Activated T-helper 1 cell treated with anti-CD3 and anti-CD28 coated beads, Interleukin-2, amount 50 U/mL, for 16 hours (primary cell): ENCODE measurements at regions not wholly inside any gene's neighbourhood (a gene's known extent, or its start where the extent isn't known, plus 50 kb on each side); places are given as distances from the start of the nearest gene placed in this dataset.
"Not testable (repeated sequence)": the region's sequence is repeated elsewhere in the genome, so short reads cannot be mapped to it uniquely, and the experiment has no call there.

ENCODE experiments used
- DNase-seq, 2 donors: peaks; one replicate each; pipeline ENCODE4 v3.0.0-alpha.2; 2020; ENCODE audit warnings: low read depth in 1 of 2, low spot score in 1 of 2

DNA sequence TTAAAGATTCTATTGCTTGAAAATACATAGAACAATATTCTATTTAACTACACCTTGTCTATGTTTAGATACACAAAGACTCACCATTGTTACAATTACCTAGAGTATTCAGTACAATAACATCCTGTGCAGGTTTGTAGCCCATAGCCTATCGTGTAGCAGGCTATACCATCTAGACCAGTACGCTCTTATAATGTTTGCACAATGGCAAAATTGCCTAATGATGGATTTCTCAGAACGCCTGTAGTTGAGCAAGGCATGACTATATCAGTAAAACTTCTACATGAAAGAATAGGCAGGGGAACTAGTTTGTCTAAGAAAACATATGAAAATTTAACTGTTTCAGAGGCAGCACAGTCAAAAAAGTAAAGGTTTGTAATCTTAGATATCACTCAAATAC is 375.9 kb downstream of the DAD1 start:
- no peak for DNase-seq

DNA sequence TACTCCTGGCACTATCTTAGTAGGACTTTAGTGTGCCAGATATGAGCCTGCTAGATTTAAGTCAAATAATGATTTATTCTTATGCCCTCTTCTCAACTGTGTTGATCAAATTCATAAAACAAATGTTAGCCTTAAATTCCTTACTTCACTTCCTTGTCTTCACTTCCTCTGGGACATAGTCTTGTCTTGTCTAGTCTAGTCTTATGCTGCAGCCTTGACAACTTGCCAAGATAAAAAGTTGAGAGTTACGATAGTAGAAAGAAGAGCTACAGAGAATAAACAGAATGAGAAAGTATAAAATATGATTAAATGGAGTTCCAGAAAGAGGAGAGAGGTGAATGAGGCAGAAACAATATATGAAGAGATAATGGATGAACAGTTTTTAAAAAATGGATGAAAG is 378.1 kb downstream of the DAD1 start:
- no peak for DNase-seq

DNA sequence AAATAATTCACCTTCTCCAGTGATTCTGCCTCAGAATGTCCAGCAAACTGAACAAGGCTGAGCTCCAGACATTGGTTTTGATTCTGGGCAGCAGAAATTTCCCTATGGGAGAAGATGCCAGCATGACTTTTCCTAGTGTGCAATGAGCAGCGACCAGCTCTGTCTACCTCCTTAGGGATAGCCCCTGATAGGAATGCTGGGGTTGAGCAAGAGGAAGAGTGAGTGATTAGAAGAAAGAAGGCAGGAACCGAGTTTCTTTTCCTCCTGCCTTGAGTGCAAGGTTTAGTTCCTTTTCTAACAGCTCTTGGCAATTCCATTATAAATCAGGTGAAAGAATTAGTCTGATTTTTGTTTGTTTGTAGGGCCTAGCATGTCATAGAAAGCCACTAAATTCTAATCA is 379.0 kb downstream of the DAD1 start:
- no peak for DNase-seq

DNA sequence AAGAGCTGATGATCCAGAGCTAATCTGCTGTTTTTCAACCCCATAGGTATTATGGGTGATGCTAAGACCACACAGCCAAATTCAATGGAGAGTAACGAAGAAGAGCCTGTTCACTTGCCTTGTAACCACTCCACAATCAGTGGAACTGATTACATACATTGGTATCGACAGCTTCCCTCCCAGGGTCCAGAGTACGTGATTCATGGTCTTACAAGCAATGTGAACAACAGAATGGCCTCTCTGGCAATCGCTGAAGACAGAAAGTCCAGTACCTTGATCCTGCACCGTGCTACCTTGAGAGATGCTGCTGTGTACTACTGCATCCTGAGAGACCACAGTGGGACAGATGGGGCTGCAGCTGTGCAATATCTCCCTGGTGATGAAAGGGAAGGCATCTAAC is 386.0 kb downstream of the DAD1 start:
- DNase-seq: no peak

DNA sequence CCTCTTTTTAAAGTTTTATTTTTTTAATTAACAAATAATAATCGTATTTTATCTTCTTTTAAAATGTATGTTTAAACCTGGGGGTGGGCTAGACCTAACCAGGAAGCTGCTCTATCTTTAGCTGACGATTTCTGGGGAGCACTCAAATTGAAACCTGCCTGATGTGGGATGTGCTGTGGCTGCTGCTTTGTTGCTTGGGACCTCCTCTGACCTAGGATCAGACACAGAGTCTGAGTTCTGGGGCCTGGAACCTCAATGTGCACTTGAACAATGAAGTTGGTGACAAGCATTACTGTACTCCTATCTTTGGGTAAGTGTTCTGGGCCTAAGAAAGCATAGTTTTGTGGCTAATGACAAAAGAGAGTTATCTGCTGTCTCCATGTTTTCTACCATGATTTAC is 386.7 kb downstream of the DAD1 start:
- DNase-seq: no peak

DNA sequence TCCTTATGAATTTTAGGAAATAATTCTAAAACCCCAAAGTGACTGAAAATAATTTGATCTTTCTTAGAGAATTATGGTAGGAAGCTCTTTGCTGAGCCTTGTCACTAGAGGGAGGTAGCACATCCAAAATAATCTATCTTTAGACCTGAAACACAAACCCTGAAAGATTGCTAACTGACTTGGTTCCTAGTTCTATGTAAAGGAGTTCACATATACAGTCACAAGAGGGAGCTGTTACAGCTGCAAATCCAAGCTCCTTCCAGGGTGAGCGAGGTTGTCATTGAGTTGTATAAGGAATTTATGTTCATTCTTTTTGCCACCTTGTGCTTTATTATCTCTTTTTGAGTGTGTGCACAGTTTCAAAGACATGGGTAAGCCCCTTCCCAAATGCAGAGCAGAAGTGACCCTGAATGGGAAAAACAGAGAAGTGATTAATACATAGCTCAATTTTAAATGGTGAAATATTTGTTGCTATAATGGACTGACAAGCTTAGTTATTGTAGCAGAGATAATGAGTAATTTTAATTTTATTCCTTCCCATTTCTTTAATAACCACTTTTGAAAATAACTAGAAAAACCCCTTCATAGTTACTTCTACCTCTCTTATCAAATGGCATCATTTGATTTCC is 387.9 kb downstream of the DAD1 start:
- DNase-seq: no peak

DNA sequence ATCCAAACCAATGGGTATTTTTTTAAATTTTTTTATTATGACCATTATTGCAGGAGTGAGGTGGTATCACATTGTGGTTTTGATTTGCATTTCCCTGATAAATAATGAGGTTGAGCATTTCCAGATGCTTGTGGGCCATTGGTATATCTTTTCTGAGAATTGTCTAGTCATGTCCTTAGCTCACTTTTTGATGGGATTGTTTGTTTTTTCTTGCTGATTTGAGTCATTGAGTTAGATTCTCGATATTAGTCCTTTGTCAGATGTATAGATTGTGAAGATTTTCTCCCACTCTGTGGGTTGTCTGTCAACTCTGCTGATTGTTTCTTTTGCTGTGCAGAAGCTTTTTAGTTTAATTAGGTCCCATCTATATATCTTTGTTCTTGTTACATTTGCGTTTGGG is 388.9 kb downstream of the DAD1 start:
- not testable (repeated sequence) for DNase-seq

DNA sequence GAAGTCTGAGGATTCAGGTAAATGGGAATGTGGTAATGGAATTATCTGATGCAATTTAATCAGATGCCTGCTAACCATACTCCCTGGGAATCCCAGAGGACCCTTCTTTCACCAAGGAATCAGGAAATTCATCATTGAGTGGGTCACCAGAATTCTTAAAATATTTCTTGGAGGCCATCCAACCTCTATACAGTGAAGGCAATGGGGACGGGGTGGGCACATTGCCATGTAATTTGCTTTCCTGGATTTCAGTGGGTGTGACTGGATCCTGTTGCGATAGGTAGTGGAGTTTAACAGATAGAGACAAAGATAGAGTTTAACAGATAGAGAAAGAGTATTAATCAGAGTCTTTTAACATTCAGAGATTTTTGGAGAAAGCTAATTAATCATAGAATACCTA is 394.4 kb downstream of the DAD1 start:
- no peak for DNase-seq

DNA sequence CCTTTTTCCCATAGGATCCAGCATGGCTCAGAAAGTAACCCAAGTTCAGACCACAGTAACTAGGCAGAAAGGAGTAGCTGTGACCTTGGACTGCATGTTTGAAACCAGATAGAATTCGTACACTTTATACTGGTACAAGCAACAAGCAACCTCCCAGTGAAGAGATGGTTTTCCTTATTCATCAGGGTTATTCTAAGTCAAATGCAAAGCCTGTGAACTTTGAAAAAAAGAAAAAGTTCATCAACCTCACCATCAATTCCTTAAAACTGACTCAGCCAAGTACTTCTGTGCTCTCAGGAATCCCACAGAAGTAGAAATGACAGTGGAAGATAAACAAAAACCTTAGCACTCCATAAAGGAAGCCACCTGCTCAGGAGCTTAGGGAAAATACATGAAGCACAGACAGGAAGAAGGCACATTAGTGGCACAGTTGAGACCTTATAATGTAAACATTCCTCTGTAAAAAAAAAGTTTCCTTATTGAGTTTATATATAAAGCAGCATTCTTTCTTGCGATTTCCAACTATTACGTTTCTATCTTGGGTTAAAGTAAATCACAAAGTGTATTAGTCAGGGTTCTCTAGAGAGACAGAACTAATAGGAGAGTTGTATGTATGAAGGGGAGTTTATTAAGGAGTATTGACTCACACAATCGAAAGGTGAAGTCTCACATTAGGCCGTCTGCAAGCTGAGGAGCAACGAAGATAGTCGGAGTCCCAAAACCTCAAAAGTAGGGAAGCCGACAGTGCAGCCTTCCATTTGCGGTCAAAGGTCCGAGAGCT is 398.4 kb downstream of the DAD1 start:
- no peak for DNase-seq

DNA sequence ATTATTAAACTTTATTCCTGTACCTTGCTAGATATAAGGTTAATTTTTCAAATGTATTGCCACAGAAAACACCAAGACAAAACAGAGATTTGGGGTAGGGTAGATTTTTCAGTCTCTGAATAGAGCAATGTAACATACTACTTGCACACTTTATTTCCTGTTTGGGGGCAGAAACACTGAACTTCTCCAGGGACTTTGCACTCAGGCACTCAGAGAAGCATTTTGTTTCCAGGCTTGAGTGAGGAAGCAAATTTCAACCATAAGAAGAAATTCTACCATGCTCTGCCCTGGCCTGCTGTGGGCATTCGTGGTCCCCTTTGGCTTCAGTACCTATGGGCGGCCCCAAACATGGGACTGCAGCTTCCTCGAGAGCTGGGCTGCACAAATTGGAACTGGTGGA is 399.1 kb downstream of the DAD1 start:
- no peak for DNase-seq

DNA sequence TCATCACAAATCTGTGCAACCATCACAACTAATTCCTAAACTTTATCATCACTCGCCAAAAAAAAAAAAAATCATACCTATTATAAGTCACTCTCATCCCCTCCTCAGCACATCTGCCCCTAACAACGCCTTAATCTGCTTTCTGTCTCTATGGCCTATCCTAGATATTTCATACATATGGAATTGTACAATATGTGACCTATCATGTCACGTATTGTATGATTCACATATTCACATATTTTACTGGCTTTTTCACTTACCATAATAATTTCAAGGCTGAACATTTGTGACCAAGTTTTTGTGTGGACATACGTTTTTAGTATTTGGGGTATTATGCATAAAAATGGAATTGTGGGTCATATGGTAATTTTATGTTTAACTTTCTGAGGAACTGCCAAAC is 400.7 kb downstream of the DAD1 start:
- no peak for DNase-seq

DNA sequence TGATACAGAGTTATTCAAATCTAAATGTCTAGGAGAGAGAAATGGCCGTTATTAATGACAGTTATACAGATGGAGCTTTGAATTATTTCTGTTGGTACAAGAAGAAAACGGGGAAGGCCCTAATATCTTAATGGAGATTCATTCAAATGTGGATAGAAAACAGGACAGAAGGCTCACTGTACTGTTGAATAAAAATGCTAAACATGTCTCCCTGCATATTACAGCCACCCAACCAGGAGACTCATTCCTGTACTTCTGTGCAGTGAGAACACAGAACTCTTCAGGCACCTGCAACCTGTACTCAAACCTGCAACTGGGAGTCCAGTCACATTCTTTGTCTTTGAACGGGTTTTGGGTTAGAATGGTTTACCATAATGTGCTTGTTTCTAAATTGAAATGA is 403.2 kb downstream of the DAD1 start:
- DNase-seq: no peak

DNA sequence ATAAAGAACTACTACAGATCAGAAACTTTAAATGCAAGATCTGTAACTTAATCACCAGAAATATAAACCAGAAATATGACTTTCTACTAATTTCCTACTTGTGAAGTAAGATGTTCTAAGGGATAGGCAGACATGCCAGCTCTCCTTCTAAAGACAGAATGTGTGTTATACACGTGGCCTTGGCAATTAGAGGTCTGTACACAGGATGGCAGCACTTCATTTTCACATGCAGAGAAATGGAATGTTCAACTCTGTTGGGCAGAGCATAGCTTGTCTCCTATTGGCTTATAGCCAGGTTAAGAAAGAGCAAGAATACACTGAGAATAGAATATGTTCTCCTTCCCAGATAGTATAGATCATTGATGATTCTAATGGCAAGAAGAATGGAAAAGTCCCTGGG is 403.8 kb downstream of the DAD1 start:
- DNase-seq: no peak

DNA sequence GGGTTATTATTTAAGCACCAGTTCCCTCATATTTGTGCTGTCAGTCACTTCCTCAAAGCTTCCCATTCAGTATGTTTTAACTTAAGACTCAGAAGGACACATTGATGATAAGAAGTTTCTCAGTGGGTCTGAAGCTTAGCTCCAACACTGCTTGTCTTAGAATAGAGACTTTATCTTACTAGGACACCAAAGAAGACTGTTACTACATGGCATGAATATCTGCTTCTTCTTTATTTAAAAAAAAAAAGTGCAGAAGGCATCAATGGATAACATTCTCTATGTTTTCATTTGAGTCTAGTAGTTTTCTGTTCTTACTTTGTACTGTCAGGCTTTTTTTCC is 404.2 kb downstream of the DAD1 start:
- DNase-seq: no peak

DNA sequence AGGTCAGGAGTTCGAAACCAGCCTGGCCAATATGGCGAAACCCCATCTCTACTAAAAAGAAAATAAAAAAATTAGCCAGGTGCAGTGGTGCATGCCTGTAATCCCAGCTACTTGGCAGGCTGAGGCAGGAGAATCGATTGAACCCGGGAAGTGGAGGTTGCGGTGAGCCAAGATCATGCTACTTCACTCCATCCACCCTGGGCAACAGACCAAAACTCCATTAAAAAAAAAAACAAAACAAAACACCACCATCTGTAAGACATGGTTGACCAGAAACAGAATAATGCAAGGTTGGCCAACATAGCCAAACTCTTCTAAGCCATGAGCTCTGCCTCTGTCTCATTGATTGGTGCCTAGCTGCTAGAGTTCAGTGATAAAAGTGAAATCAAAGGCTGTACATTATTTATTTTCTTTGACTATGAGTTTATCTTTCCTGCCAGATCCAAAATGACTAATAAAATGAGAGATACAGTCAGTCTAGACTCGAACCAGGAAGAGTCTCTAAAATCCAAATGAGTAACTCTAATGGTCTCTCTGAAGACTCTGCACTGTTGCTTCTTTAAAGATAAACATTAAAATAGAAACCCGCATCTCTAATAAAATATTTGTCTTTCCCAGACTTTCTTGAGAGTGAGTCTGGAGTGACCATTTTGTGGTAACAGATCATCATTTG is 404.7 kb downstream of the DAD1 start:
- DNase-seq: no peak

DNA sequence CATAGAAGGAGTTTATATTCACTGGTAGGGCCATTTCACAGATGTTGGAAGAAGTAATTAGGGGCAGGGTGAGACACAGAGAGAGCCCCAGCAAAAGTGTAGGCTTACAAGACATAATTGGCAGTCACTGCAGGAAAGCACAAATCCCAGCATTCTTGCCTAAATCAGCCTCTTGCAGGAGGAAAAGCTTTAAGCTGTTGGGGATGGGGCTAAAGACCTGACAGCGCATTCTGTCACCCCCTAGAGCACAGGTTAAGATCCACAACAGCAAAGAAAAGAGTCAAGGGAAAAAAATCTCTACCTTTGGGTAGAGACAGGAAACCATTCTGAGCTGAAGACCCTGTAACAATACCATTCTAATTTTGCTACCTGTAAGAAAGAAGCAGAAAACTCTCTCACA is 409.0 kb downstream of the DAD1 start:
- no peak for DNase-seq

DNA sequence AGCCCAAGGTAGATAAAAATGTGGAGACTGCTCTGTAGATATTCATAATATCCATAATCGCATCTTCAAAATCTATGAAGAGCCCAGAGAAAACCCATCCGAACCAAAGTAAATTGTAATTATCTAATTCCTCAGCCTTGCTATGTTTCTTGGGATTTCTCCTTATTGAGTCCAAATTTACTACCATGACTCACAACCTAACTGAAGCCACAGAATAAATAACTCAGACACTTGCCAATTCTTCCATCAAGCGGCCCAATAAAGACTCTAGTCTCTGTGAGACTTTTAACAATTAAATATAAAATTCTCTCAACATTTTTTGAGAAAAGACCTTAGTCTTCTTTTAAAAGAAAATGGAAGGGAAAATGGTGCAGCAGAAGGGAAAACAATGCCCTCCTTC is 409.8 kb downstream of the DAD1 start:
- DNase-seq: no peak

DNA sequence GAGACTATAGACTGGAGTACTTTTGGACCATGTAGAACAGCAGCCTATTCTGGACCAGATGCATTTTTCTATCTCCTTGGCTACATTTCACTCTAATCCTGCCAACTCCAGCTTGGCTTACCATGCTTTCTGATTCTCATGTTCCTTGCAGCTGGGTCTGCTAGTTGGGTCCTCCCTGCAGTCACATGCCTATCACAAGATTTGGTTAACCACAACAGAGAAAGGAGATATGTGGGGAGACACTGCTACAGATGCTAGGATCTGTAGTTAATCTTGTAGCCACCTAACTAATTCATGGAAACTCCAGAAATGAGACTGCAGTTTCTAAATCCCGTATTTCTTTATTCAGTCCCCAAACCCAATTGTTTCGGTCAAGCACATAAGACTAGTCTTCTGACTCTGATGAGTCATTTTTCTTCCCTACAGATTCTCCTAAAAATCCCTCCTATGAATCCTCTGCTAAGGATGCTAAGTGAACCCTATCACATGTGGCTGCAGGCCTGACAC is 410.6 kb downstream of the DAD1 start:
- DNase-seq: no peak

DNA sequence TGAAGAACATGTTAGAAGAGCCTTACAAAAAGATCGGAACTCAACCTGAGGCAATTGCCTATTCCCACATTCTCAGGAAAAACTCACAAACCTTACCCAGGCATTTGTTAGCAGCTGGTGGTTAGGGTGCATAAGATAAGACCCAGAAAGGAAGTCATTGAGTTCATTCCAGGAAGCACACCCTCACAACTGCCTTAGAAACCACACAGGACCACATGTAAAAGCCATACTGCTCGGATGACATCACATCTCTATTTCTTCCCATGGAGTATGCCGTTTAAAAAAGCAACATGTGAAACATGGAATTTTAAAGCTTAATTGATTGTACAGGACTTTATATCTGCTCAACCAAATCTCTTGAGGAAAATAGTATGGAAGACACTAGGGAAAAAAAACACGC is 411.2 kb downstream of the DAD1 start:
- no peak for DNase-seq

DNA sequence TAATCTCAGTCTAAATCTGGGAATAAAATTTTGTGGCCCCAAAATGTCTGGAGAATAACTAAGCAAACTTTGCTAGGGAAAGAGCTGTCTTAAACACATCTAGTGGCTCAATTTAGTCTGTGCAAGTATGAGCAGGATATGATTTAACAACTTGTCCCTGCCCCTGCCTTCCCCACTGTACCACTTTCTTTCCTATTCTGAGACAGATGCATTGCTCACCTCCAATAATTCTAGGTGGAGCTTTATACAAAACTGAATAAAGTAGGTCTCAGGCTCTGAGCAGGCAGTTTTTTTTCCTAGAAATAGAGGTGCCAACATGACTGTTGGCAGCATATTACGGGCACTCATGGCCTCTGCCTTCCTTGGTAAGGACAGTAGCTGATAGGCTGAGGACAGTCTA is 412.1 kb downstream of the DAD1 start:
- no peak for DNase-seq

DNA sequence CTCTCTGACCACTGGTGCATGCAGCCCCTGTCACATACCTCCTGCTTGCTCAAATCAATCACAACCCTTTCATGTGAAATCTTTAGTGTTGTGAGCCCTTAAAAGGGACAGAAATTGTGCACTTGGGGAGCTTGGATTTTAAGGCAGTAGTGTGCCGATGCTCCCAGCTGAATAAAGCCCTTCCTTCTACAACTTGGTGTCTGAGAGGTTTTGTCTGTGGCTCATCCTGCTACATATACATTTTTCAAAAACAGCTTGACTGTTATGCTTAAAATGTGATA is 413.8 kb downstream of the DAD1 start:
- not testable (repeated sequence) for DNase-seq

DNA sequence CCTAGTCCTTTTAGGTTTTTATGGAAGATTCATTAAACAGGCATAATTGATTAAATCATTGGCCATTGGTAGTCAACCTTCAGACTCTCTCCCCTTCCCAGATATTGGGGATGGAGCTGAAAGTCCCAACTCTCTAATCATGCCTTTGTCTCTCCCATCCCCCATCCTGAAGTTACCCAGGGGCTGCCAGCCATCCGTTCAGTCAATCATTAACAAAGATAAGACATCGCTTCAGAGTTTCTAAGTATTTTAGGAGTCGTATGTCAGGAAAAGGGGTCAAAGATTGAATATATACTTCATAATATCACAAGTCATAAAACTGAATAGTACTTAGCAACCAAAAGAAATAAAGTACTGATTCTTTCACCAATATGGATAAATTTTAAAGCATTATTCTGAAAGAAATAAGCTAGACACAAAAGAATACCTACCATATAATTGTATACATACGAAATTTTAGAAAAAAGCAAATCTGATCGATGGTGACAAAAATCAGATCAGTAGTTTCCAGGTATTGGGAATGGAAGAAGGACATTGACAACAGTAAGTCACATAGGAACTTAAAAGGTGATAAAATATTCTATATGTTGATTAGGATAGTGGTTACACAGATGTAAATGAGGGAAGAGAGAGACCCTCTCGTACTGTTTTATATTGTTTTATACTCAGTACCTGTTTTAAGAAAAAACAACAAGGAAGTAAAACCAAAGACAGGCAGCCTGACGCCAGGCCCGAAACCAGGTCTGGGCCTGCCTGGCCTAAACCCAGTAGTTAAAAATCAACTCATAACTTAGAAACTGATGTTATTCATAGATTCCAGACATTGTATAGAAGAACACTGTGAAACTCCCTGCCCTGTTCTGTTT is 414.4 kb downstream of the DAD1 start:
- no peak for DNase-seq
